Fibroblast of peridontal ligament (primary cell): ENCODE measurements at regions not wholly inside any gene's neighbourhood (a gene's known extent, or its start where the extent isn't known, plus 50 kb on each side); places are given as distances from the start of the nearest gene placed in this dataset.
"Not testable (repeated sequence)": the region's sequence is repeated elsewhere in the genome, so short reads cannot be mapped to it uniquely, and the experiment has no call there.

ENCODE experiments used
- DNase-seq: peaks from one replicate; pipeline ENCODE4 v3.0.0-alpha.2; 2010; ENCODE audit errors: extremely low read depth

DNA sequence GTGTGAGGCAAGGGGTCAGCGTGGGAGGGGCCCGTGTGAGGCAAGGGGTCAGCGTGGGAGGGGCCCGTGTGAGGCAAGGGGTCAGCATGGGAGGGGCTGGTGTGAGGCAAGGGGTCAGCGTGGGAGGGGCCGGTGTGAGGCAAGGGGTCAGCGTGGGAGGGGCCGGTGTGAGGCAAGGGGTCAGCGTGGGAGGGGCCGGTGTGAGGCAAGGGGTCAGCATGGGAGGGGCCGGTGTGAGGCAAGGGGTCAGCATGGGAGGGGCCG lies 119.2 kb downstream of the SEPTIN14 start:
- DNase-seq, result not testable (repeated sequence)

DNA sequence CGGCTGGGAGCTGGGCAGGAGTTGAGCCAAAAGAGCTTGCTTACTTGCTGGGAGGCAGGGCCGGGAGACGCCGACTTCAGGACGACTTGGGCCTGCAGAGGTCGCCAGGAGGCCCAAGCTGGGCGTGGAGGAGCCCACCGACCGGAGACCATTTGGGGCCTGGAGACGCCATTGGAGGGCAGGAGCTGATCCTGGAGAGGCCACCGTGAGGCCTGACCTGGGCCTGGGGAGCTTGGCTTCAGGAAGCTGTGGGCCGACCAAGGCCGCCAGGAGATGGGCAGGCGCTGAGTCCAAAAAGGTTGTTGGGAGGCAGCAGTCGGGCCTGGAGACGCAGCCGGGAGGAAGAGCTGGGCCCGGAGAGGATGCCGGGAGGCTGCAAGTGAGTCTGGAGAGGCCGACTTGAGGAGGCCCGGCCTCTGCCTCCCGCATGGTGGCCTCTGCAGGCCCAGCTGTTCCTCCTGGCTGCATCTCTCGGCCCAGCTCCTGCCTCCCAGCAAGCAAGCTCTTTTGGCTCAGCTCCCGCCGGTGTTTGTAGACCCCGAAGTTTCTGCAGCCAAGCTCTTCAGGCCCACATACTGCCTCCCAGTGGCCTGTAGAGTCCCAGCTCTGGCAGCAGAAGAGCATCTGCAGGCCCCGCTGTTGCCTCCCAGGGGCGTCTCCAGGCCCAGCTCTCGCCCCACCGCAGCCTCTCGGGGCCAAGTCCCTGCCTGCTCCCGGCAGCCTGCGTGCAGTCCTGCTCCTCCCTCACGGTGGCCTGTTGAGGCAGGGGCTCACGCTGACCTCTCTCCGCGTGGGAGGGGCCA lies 119.7 kb downstream of the SEPTIN14 start:
- DNase-seq, result not testable (repeated sequence)

DNA sequence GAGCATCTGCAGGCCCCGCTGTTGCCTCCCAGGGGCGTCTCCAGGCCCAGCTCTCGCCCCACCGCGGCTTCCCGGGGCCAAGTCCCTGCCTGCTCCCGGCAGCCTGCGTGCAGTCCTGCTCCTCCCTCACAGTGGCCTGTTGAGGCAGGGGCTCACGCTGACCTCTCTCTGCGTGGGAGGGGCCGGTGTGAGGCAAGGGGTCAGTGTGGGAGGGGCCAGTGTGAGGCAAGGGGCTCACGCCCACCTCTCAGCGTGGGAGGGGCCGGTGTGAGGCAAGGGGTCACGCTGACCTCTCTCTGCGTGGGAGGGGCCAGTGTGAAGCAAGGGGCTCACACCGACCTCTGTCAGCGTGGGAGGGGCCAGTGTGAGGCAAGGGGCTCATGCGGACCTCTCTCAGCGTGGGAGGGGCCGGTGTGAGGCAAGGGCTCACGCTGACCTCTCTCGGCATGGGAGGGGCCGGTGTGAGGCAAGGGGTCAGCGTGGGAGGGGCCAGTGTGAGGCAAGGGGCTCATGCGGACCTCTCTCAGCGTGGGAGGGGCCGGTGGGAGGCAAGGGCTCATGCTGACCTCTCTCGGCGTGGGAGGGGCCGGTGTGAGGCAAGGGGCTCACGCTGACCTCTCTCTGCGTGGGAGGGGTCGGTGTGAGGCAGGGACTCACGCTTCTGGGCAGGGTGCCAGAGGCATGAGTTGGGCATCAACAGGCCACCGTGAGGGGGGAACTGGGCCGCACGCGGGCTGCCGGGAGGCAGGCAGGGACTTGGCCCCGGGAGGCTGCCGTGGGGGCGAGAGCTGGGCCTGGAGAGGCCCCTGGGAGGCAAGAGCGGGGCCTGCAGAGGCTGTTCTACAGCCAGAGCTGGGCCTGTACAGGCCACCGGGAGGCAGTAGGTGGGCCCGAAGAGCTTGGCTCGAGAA lies 120.6 kb downstream of the SEPTIN14 start:
- not testable (repeated sequence) for DNase-seq

DNA sequence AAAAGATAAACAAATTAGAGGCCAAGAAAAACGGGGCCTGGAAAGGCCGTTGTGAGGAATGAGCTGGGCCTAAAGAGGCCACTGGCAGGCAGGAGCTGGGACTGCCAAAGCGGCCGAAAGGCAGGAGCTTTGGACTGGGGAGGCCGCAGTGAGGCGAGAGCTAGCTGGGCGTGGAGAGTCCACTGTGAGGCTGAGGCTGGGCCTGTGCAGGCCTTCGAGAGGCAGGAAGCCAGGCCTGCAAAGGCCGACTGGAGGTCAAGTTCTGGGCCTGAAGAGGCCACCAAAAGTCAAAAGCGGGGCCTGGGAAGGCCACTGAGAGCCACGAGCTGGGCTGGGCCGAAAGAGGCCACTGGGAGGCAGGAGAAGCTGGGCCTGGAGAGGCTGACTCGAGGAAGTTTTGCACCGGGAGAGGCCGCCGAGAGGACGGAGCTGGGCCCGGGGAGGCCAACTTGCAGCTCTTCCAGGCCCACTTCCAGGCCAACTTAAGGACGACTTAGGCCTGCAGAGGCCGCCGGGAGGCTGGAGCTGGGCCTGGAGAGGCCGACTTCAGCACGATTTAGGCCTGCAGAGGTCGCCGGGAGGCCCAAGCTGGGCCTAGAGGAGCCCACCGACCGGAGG lies 121.8 kb downstream of the SEPTIN14 start:
- not testable (repeated sequence) for DNase-seq

DNA sequence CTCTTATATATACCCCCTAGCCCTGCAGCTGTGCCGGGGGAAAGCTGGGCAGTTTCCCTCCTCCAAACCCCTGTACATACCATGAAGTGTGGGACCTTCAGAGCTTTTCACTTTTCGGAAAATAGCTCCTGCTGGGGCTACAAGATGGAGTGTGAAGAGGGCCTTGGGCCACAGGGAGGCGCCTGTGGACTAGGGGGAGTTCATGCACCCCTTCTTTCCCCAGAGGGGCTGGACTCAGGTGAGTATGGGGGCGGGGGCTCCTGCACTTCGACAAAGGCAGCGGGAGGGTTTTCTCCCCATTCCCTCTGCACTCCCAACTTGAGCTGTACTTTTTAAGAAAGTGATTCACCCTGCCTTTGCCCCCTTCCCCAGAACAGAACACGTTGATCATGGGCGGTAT lies 122.5 kb downstream of the SEPTIN14 start:
- not testable (repeated sequence) for DNase-seq

DNA sequence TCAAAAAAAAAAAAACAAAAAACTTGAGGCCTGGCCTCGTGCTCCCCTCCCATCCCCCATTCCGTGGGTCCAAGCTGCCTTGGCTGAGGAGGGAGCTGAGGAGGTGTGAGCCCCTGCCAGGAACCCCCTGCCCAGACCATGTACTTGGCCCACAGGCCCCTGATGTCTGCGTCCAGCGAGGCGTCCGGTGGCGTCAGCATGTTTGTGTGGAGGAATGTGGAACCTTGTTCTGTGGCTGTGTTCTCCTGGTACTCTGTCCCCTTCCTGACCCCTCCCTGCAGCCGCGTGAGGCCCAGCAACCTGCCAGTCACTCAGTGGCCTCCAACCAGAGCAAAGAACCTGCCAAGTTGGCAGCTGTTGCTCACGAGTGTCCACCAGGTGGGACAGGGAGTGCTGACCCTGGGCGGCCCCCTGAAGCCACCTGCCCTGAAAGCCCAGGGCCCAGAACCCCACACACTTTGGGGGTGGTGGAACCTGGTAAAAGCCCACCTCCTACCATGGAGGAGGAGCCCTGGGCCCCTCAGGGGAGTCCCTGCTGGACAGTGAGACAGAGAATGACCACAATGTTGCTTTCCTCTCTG lies 125.8 kb downstream of the SEPTIN14 start:
- not testable (repeated sequence) for DNase-seq

DNA sequence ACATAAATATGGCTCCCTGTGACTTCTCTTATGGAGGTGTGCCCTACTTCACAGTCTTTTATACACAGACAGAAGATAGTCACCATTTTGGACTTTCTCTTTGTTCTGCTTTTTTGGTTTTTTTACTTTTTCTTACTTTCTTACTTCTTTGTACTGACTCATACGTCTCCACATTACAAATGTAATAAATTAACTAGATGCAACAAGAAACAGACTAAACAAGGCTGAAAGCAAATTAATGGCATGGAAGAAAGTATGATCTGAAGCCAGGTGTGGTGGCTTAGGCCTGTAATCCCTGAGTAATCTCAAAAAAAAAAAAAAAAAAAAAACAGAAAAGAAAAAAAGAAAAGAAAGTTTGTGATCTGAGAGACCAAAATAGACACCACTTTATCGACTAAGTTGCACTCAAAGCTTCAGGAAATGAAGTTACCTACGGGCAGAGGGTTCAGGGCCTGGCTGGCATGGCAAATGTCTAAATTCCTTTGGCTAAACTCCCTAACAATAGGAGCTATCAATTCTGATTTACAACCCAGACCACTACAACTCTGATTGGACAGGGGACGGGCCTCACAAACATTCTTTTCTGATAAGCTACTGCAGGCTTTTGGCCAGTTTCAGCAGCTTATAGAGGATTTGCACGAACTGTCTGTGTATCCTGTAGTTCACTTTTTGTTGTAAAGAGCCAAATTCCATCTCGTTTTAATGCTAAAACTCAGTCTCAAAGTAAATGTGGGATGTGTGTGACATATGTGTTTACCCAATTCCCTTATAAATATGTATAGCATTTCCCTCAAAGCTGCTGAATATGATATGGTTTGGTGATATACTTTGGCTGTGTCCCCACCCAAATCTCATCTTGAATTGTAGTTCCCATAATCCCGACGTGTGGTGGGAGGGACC lies 129.1 kb downstream of the SEPTIN14 start:
- no peak for DNase-seq

DNA sequence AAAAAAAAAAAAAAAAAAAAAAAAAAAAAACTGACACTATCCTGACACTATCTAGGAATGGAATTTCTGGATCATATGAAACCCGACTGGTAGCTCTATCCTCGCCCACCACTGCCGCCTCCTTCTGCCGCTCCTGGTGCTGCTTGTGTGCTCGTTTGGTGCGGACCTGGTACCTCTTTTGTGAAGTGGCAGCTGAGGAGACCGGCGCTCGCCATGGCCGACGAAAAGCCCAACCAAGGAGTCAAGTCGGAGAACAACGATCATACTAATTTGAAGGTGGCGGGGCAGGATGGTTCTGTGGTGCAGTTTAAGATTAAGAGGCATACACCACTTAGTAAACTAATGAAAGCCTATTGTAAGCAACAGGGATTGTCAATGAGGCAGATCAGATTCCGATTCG lies 130.6 kb downstream of the SEPTIN14 start:
- no peak for DNase-seq

DNA sequence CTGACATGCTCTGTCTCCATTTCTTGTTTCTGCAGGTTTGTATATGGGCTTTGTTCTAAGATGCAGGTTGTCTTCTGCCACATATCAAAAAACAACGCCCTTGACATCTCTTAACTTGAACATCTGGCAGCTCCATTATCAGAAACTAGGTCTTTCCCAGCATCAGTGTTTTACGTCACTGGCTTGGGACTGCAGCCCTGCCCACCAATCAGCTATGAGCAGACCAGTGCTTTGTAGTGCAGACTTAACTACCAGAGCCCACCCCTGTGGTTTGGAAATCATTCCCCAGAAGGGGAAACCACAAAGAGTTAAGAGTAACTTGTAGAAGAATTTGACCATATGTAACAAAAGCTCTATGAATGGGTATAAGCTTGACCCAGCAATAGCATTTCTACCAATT lies 132.4 kb downstream of the SEPTIN14 start:
- no peak for DNase-seq

DNA sequence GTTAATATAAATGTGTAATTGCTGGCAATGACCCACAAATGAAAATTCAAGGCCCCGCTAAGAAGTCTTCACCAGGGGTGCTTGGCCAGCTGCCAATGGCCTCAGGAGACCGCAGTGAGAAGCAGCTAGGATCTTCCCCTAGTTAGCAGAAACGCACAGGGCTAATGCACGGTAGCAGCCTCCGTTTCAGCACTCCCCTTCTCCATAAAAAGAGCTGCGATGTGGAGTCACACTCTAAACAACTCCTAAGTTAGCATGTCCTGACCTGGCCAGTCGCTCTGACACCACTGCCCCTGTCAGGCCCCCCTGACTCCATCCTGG lies 139.0 kb downstream of the SEPTIN14 start:
- no peak for DNase-seq

DNA sequence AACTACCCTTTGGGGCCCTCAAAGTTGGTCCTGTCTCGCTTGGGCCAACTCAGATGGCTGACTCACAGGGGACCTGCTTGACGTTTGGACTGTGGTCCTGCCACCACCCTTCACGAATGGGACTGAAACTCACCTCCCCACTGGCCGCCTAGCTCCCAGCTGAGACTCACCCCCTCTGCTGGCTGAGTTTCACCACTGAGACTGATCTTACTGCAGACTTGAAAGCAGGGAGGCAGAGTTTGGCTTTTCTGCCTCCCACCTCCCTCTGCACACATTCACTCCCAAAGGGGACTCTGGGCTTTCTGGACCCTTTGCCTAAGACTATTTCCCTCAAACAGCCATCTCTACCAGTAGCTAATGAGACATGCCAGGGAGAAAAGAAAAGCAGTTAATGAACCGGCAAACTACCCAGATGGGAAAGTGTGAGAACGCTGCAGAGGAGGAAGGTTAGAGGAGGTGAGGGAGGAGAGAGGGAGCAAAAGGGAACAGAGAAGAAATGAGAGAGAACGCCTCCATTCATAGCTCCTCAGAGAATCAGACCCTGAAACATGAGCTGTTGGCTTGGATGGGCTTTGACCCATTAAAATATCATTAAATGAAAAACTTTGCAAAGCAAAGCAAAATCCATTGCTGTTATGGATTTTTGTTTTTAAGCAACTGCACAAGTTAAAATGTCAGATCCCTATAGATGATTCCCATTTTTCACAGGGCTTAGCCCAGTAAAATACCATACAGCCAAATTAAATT lies 139.5 kb downstream of the SEPTIN14 start:
- DNase-seq, result not testable (repeated sequence)

DNA sequence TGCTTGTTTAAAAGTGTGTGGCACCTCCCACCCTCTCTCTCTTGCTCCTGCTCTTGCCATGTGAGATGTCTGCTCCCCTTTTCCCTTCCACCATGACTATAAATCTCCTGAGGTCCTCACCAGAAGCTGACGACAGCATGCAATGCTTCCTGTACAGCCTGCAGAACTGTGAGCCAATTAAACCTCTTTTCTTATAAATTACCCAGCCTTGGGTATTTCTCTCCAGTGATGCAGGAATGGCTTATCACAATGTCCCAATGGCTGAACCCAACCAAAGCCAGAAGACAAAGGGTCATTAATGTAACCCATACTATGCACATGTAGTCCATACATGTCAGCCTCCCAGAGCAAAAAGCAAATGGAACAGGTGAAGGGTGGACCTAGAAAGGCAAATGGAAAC lies 141.5 kb downstream of the SEPTIN14 start:
- not testable (repeated sequence) for DNase-seq

DNA sequence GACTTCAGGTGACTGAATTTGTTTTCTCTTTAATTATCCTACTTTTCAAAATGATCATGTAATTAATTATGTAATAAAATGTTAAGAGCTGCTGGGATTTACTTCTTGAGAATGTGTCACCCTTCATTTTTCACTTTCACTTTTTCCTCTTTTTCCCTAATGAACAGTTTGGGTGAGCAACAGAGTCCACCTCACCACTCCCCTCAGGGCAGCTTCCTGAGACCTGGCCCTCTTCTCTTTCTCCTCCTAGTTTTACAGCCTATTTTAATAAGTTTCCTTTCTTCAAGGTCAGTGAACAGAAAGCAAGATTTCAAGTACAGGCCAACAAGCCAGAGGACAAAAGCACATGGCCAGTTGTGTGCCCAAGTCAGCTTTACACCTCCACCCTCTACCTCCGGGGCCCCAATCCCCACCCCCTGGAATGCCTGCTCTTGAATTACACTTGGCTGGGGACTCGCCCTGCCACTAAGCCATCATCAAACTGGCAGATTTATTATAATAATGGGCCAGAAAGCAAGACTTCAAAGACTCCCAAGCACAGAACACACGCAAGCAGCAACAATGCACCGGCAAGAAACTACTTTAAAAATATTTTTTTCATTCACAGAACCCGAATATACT lies 143.1 kb upstream of the VOPP1 start:
- not testable (repeated sequence) for DNase-seq

DNA sequence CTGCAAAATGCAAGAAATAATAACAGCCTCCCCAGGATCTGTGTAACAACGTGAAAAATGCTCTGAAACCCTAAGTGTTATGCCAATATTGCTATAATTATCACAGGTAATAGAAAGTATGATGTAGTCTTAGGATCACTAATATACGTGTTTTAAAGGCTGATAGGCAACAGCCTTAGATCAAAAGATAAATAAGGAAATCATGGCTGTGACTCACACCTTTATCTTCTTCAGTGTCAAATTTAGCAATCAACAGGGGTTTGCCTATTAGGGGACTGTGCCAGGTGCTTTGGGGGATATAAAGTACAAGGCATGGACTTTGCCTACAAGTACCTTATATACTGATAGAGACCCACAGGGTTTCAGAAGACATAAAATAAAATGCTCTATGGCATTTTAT lies 142.1 kb upstream of the VOPP1 start:
- not testable (repeated sequence) for DNase-seq

DNA sequence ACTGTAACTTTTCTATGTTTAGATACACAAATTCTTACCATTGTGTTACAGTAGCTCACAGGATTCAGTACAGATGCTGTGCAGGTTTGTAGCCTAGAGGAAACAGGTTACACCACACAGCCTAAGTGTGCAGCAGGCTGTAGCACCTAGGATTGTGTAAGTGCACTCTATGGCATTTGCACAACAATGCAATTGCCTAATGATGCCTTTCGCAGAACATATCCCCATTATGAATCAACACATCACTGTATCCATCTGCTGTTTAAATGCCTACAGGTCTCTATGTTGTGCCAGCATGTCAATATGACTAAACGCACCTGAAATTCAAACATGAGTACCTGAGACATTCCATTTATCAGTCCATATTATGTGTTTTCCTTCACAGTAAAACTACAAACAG lies 138.0 kb upstream of the VOPP1 start:
- not testable (repeated sequence) for DNase-seq

DNA sequence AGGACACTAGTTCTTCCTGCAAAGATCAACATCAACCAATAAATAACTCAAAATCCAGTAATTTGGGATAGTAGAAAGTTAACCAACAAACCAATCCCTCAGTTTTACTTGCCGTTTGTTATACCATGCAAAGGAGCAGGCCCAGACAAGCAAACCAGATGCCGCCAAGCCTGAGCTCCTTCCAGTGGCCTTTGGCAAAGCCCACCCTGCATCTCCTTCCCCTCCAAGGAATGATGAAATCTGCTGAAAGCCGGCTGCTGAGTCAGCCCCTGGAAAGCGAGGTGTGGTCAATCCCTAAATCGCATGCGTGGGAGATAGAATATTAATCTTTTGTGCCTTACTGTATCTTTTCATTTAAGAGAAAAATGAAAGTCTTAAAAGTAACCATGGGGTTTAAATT lies 135.7 kb upstream of the VOPP1 start:
- peak; percentile 16 for DNase-seq

DNA sequence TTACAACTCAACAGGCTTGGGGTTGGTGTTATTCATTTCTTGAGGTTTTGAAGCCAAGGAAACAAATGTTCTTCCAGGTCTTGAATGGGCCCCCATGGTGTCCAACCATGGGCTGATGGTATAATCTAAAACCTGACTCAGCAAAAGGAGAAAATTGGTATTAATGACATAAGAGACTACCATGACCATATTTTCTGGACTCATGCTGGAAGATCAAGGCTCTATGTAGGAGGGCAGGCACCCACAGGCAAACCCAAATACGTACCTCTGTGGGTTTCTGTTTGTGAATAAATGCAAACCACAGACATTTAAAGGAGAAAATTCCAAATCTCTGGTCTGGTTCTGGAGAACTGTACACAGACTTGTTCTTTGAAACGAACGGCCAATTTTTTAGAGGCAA lies 135.1 kb upstream of the VOPP1 start:
- DNase-seq, result not testable (repeated sequence)

DNA sequence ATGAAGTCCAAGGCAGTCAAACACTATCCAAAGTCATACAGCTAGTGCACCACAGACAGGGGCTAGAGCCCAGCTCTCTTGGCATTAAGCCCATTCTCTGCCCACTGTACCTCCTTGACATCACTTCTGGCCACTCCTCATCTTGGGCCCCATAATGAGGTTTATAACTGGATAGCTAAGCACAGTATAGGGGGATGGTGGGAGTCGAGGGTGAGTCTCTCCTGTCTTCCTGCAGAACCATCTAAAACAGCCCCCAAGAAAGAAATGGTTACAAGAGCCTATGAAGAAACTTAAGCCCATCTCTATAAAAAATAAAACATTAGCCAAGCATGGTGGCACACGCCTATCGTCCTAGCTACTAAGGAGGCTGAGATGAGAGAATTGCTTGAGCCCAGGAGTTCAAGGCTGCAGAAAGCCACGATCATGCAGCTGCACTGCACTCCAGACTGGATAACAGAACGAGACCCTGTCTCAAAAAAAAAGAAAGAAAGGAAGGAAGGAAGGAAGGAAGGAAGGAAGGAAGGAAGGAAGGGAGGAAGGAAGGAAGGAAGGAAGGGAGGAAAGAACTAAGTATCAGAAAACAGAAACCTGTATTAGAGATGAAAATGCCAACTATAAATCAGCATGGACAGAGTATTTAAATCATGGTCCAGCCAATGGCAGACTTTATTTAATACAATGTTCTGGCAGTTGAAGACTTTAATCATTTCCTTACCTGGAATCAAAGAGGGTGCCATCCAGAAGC lies 134.3 kb upstream of the VOPP1 start:
- DNase-seq, result not testable (repeated sequence)

DNA sequence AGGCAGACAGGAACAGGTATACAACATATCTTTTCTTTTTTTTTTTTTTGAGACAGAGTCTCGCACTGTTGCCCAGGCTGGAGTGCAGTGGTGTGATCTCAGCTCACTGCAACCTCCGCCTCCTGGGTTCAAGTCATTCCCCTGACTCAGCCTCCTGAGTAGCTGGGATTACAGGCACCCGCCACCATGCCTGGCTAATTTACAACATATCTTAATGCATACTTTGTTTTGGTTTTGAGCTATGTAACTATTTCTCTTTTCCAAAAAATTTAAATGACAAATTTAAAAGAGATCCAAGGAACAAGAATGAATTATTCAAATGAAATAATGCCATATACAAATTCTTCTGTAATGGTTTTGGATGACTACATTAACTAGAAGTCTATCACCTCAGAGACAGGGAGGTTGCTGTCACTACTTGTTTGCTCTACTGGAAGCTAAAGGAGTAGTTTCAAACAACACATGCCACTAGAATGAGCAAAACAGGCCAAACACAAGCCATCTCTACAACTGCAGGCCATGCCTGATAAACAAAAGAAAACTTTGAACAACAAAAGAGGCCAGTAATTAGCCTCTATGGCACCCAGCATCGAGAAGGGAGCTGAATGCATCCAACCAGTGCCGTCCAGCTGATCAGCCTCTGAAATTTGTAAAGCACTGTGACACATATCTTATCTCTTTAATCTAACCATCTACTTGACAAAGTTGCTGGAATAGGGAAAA lies 133.6 kb upstream of the VOPP1 start:
- DNase-seq, result not testable (repeated sequence)
